WERI-Rb-1 (cell line): ENCODE measurements at regions not wholly inside any gene's neighbourhood (a gene's known extent, or its start where the extent isn't known, plus 50 kb on each side); places are given as distances from the start of the nearest gene placed in this dataset.

Source experiments
- DNase-seq: peaks from one replicate; pipeline ENCODE4 v3.0.0-alpha.2; 2020
- H3K27ac ChIP-seq: fragments of 250-450 bp; sonication (Bioruptor Pico); 2 replicates; pipeline ENCODE4 v1.5.1; 2020; ENCODE audit warnings: mild to moderate bottlenecking, moderate library complexity
- H3K27me3 ChIP-seq: fragments of 250-450 bp; sonication (Bioruptor Pico); 2 replicates; pipeline ENCODE4 v1.5.1; 2021; ENCODE audit warnings: mild to moderate bottlenecking, low read depth, moderate library complexity; ENCODE audit not compliant: insufficient read depth, severe bottlenecking
- H3K36me3 ChIP-seq: fragments of 250-450 bp; sonication (Bioruptor Pico); 2 replicates; pipeline ENCODE4 v1.5.1; 2020; ENCODE audit warnings: mild to moderate bottlenecking, moderate library complexity
- H3K4me3 ChIP-seq: 2 replicates; pipeline ENCODE4 v1.5.1; 2011; ENCODE audit warnings: low read depth, mild to moderate bottlenecking, control low read depth, low read length
- H3K9me3 ChIP-seq: fragments of 250-450 bp; sonication (Bioruptor Pico); 2 replicates; pipeline ENCODE4 v1.5.1; 2021; ENCODE audit warnings: mild to moderate bottlenecking, moderate library complexity; ENCODE audit not compliant: severe bottlenecking
- CTCF ChIP-seq: IDR thresholded peaks from 2 replicates; pipeline ENCODE4 v1.5.1; 2011; ENCODE audit warnings: low read depth, mild to moderate bottlenecking, control low read depth, inconsistent platforms, low read length

- H3K36me3 ChIP-seq: no peaks in the 10 kb centered on the region
Measured at GRCh38 chr6:19087897-19088296, 700.7 kb downstream of the RNF144B start.

GRCh38 chr6:19100752-19101151, 713.6 kb downstream of the RNF144B start:
- Histone ChIP-seq H3K4me3 (no peak overlapping the region), H3K36me3 (no peaks in the 10 kb centered on the region), H3K27ac (no peak overlapping the region), H3K27me3 (no peaks in the 10 kb centered on the region), H3K9me3 (peaks cover 6% of the 10 kb centered on the region)
- DNase-seq: no peak
- no peak for TF ChIP-seq CTCF

More at GRCh38 chr6:19087897-19088296, 700.7 kb downstream of the RNF144B start:
- no peak for TF ChIP-seq CTCF
- no peak overlapping the region for H3K27ac ChIP-seq
- no peak overlapping the region for H3K4me3 ChIP-seq
- no peak for DNase-seq
- H3K9me3 ChIP-seq: peaks cover 2% of the 10 kb centered on the region
- no peaks in the 10 kb centered on the region for H3K27me3 ChIP-seq

- no peak overlapping the region for H3K4me3 ChIP-seq
- H3K27ac ChIP-seq: no peak overlapping the region
- H3K9me3 ChIP-seq: peaks cover 9% of the 10 kb centered on the region
- DNase-seq: no peak
- H3K27me3 ChIP-seq: no peaks in the 10 kb centered on the region
- H3K36me3 ChIP-seq: no peaks in the 10 kb centered on the region
- no peak for TF ChIP-seq CTCF
Measured at GRCh38 chr6:19102936-19103335, 715.8 kb downstream of the RNF144B start.

- Histone ChIP-seq H3K4me3 (no peak overlapping the region), H3K36me3 (no peaks in the 10 kb centered on the region), H3K27ac (no peak overlapping the region), H3K9me3 (peaks cover 5% of the 10 kb centered on the region), H3K27me3 (no peaks in the 10 kb centered on the region)
- DNase-seq: no peak
- TF ChIP-seq CTCF: no peak
Measured at GRCh38 chr6:19107468-19107867, 720.3 kb downstream of the RNF144B start.

GRCh38 chr6:19121521-19121920, 715.6 kb upstream of the ID4 start:
- DNase-seq: no peak
- no peak for TF ChIP-seq CTCF
- no peaks in the 10 kb centered on the region for H3K27me3 ChIP-seq
- no peaks in the 10 kb centered on the region for H3K9me3 ChIP-seq
- no peak overlapping the region for H3K27ac ChIP-seq
- H3K4me3 ChIP-seq: no peak overlapping the region
- H3K36me3 ChIP-seq: no peaks in the 10 kb centered on the region

GRCh38 chr6:19127081-19127480, 710.1 kb upstream of the ID4 start:
- H3K27me3 ChIP-seq: no peaks in the 10 kb centered on the region
- no peaks in the 10 kb centered on the region for H3K9me3 ChIP-seq
- DNase-seq: no peak
- no peak for TF ChIP-seq CTCF
- no peak overlapping the region for H3K27ac ChIP-seq
- H3K4me3 ChIP-seq: no peak overlapping the region
- no peaks in the 10 kb centered on the region for H3K36me3 ChIP-seq
